ENCODE measurements at regions not wholly inside any gene's neighbourhood (a gene's known extent, or its start where the extent isn't known, plus 50 kb on each side); places are given as distances from the start of the nearest gene placed in this dataset.

DNA sequence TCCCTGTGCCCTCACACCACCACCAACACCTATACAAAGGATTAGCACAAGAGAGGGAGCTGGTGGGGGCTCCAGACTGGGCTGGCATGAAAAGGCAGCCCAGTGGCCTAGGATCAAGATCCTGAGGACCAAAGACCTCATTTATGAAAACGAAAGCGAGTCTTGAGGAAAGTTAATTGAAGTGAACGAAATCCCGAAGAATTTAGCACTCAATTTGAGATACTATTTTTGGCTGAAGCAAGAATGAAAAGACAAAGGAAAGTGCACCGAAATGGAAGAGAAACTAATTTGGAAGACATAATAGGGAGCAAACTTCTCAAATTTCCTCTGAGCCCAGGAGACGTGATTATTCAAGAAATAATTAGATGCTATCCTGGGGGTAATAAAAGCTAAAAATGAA, 68.7 kb upstream of the SLC6A11 start:
- TF ChIP-seq MXI1 (IDR thresholded peaks at IDR 0.05; ENCODE audit: low read depth, low read length) = no peak
- no peak for TF ChIP-seq MAX (IDR thresholded peaks at IDR 0.05; ENCODE audit: low read depth)
- CTCF ChIA-PET = interaction anchor here (0.9 to 3.5 kb wide), 5 partner anchors 9 to 329 kb away, joined by 3 to 45 read pairs (median 3); no protein-coding TSS in a partner anchor
- WGBS (ENCODE audit: low lambda C conversion rate) = 28% methylated on average over 6 of the region's 6 CpGs
- Histone ChIP-seq H3K4me3 (ENCODE audit: low read depth in 2 of 2, low read length in 1 of 2) (no peak overlapping the region), H3K79me2 (ENCODE audit: insufficient read depth) (no peaks in the 10 kb centered on the region), H3K27me3 (ENCODE audit: insufficient read depth) (no peaks in the 10 kb centered on the region), H2AFZ (ENCODE audit: low read depth) (no peak overlapping the region), H3K4me2 (no peak overlapping the region), H3F3A (replicated peaks; ENCODE audit: insufficient read depth) (no peaks in the 10 kb centered on the region), H4K20me1 (ENCODE audit: insufficient read depth) (no peaks in the 10 kb centered on the region), H3K9me3 (no peaks in the 10 kb centered on the region), H3K36me3 (replicated peaks in 1 of 2; ENCODE audit: control insufficient read depth in 1 of 2, insufficient read depth in 2 of 2, low read length in 1 of 2) (no peaks in the 10 kb centered on the region), H3K9me2 (no peaks in the 10 kb centered on the region), H3K27ac (ENCODE audit: low read depth in 2 of 2, low read length in 1 of 2) (no peak overlapping the region), H3K4me1 (ENCODE audit: control insufficient read depth in 1 of 2, insufficient read depth in 2 of 2, low read depth in 1 of 2, low read length in 1 of 2) (no peaks in the 10 kb centered on the region), H3K9ac (no peak overlapping the region)
- no peak for DNase-seq
- POLR2A ChIA-PET = no interaction called here

DNA sequence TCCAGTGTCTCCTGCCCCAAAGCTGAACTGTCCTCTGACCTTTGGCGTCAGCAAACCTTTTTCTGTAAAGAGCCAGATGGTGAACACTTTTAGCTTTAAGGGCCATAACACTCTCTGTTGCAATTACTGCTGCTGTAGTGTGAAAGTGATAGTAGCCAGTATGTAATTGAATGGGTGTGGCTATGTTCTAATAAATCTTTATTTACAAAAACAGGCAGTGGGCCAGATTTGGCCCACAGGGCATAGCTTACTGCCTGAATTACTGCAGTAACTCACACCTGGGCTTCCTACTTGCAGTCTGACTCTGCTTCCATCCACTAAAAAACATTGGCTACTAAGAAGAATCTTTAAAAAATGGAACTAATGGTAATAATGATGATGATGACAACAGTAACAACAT, 68.0 kb upstream of the SLC6A11 start:
- ChIA-PET POLR2A (no interaction called here), CTCF (interaction anchor here (0.9 to 3.5 kb wide), 8 partner anchors 9 to 330 kb away, joined by 3 to 45 read pairs (median 4); no protein-coding TSS in a partner anchor)
- Histone ChIP-seq H3K9me3 (no peaks in the 10 kb centered on the region), H3K36me3 (replicated peaks in 1 of 2; ENCODE audit: control insufficient read depth in 1 of 2, insufficient read depth in 2 of 2, low read length in 1 of 2) (no peaks in the 10 kb centered on the region), H3K27ac (ENCODE audit: low read depth in 2 of 2, low read length in 1 of 2) (no peak overlapping the region), H3K9me2 (no peaks in the 10 kb centered on the region), H3F3A (replicated peaks; ENCODE audit: insufficient read depth) (no peaks in the 10 kb centered on the region), H3K27me3 (ENCODE audit: insufficient read depth) (no peaks in the 10 kb centered on the region), H3K9ac (no peak overlapping the region), H4K20me1 (ENCODE audit: insufficient read depth) (no peaks in the 10 kb centered on the region), H2AFZ (ENCODE audit: low read depth) (no peak overlapping the region), H3K4me2 (no peak overlapping the region), H3K4me1 (ENCODE audit: control insufficient read depth in 1 of 2, insufficient read depth in 2 of 2, low read depth in 1 of 2, low read length in 1 of 2) (no peaks in the 10 kb centered on the region), H3K79me2 (ENCODE audit: insufficient read depth) (no peaks in the 10 kb centered on the region), H3K4me3 (ENCODE audit: low read depth in 2 of 2, low read length in 1 of 2) (no peak overlapping the region)
- DNase-seq = no peak
- no peak for TF ChIP-seq REST (IDR thresholded peaks at IDR 0.05; ENCODE audit: low read depth, low read length)
- no peak for TF ChIP-seq CHD2 (IDR thresholded peaks at IDR 0.05; ENCODE audit: low read length, partially characterized antibody)
- TF ChIP-seq TEAD4 (IDR thresholded peaks at IDR 0.05; ENCODE audit: borderline replicate concordance, insufficient read depth) = no peak
- no peak for TF ChIP-seq ELF1 (IDR thresholded peaks at IDR 0.05)
- TF ChIP-seq RAD21 (IDR thresholded peaks at IDR 0.05; ENCODE audit: low read length) = no peak
- no peak for TF ChIP-seq GATA2 (CRISPR knock-in tag; IDR thresholded peaks at IDR 0.05)
- TF ChIP-seq TAF1 (IDR thresholded peaks at IDR 0.05; ENCODE audit: borderline replicate concordance, low read depth, low read length) = no peak
- TF ChIP-seq NRF1 (IDR thresholded peaks at IDR 0.05; ENCODE audit: low read depth, low read length) = no peak
- TF ChIP-seq PBX3 (IDR thresholded peaks at IDR 0.05) = no peak
- TF ChIP-seq, protein P1, sequence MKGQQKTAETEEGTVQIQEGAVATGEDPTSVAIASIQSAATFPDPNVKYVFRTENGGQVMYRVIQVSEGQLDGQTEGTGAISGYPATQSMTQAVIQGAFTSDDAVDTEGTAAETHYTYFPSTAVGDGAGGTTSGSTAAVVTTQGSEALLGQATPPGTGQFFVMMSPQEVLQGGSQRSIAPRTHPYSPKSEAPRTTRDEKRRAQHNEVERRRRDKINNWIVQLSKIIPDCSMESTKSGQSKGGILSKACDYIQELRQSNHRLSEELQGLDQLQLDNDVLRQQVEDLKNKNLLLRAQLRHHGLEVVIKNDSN (IDR thresholded peaks at IDR 0.05; ENCODE audit: borderline replicate concordance, low read depth) = no peak
- no peak for TF ChIP-seq MXI1 (IDR thresholded peaks at IDR 0.05; ENCODE audit: low read depth, low read length)
- no peak for TF ChIP-seq FOSL2 (IDR thresholded peaks at IDR 0.05; ENCODE audit: borderline replicate concordance, low read depth)
- no peak for TF ChIP-seq EZH2phosphoT487 (IDR thresholded peaks at IDR 0.05; ENCODE audit: borderline replicate concordance, low read depth)
- TF ChIP-seq RXRA (IDR thresholded peaks at IDR 0.05; ENCODE audit: borderline replicate concordance, low read depth) = no peak
- WGBS (ENCODE audit: low lambda C conversion rate) = 7% methylated on average over 1 of the region's 1 CpG
